ENCODE measurements at regions not wholly inside any gene's neighbourhood (a gene's known extent, or its start where the extent isn't known, plus 50 kb on each side); places are given as distances from the start of the nearest gene placed in this dataset.
"Not testable (repeated sequence)": the region's sequence is repeated elsewhere in the genome, so short reads cannot be mapped to it uniquely, and the experiment has no call there.

- not testable (repeated sequence) for TF ChIP-seq POLR2AphosphoS5, POLR2A (IDR thresholded peaks at IDR 0.05)
- TF ChIP-seq, protein P1, sequence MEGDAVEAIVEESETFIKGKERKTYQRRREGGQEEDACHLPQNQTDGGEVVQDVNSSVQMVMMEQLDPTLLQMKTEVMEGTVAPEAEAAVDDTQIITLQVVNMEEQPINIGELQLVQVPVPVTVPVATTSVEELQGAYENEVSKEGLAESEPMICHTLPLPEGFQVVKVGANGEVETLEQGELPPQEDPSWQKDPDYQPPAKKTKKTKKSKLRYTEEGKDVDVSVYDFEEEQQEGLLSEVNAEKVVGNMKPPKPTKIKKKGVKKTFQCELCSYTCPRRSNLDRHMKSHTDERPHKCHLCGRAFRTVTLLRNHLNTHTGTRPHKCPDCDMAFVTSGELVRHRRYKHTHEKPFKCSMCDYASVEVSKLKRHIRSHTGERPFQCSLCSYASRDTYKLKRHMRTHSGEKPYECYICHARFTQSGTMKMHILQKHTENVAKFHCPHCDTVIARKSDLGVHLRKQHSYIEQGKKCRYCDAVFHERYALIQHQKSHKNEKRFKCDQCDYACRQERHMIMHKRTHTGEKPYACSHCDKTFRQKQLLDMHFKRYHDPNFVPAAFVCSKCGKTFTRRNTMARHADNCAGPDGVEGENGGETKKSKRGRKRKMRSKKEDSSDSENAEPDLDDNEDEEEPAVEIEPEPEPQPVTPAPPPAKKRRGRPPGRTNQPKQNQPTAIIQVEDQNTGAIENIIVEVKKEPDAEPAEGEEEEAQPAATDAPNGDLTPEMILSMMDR (IDR thresholded peaks at IDR 0.05): not testable (repeated sequence)
Observed at GRCh38 chr4:132457987-132458386, 691.1 kb upstream of the PCDH10 start.
